GM12874 (cell line): ENCODE measurements at regions not wholly inside any gene's neighbourhood (a gene's known extent, or its start where the extent isn't known, plus 50 kb on each side); places are given as distances from the start of the nearest gene placed in this dataset.

Source experiments
- TF ChIP-seq, protein P1 (sequence below): IDR thresholded peaks from 2 replicates; pipeline ENCODE4 v1.5.1; 2011; ENCODE audit warnings: low read depth, mild to moderate bottlenecking, control low read depth, low read length, moderate library complexity; ENCODE audit not compliant: insufficient read depth

DNA sequence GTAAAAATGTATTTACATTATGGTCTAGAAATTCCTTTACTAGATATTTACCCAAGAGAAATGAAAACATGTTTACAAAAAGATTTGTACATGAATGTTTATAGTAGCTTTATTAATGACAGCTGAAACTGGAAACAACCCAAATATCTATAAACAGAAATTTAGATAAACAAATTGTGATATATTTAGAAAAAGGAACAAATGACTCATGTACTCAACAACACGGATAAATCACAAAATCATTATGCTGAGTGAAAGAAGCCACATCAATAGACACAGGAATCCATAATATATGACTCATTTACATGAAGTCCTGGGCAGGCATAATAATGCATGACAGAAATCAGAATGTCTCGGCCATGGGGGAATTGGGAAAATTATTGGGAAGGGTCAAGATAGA is 1020.2 kb downstream of the SQOR start:
- TF ChIP-seq, protein P1, sequence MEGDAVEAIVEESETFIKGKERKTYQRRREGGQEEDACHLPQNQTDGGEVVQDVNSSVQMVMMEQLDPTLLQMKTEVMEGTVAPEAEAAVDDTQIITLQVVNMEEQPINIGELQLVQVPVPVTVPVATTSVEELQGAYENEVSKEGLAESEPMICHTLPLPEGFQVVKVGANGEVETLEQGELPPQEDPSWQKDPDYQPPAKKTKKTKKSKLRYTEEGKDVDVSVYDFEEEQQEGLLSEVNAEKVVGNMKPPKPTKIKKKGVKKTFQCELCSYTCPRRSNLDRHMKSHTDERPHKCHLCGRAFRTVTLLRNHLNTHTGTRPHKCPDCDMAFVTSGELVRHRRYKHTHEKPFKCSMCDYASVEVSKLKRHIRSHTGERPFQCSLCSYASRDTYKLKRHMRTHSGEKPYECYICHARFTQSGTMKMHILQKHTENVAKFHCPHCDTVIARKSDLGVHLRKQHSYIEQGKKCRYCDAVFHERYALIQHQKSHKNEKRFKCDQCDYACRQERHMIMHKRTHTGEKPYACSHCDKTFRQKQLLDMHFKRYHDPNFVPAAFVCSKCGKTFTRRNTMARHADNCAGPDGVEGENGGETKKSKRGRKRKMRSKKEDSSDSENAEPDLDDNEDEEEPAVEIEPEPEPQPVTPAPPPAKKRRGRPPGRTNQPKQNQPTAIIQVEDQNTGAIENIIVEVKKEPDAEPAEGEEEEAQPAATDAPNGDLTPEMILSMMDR = no peak

DNA sequence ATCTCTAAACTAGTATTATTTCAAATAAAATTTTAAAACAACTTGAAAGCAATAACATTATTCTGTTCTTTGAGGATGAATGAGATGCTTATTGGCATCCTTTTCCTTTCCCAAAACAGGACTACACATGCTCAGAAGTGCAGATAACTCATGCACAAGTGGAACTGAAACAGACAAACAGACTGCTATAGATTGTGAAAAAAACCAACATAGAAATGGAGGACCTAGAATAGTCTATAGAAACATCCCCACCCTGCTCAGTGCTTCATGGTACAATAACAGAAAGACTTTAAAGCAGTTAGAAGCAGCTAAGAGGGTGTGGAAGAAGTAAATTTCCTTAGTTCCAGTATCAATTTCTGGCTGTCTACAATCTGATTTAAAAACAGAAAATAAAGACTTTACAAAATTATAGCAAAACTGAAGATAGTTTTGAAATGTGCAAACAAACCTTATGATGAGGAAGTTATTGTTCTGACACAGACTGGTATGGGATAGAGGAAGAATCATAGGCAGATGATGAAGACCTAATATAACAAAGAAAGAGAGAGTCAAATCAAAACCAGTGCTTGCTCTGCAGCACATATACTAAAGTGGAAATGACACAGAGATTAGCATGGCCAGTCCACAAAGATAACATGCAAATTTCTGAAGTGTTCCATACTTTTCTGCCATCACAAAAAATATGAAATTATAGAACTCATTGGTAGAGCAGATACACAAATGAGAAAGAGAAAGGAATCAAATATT is 1025.4 kb downstream of the SQOR start:
- TF ChIP-seq, protein P1 = no peak

DNA sequence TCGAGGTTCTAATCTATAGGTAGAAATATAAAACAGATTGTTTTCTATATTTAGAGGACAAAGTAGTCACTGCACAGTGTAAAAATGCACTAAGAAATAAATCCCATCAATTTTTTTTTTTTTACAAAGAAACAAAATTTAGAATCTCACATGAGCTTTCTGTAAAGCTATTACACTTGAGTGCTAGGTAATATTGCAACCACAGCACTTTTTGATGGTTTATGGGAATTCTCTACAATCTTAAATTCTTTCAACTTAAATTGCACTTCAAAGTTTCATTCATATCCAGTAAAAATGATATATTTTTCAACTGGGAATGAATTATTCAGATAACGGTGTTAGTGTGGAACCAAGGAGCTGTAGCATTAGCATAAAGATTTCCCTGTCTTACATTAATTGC is 1035.4 kb downstream of the SQOR start:
- TF ChIP-seq, protein P1 = no peak

DNA sequence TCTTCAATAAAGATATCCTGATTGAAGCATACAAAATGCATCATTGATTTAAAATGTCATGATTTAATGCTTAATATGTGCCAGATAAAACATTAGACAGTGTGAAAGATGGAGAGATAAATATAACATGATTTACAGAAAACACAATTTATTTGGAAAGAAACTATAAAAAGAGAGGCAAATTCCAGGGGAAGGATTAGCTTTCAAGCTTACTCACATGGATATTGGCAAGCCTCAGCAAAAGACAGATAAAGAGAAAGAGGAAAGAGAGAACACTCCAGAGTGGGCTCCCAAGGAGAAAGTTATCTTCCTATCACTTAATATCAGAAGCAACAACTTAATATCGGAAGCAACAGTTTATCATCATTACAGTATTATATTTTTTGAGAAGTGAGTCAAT is 1036.5 kb downstream of the SQOR start:
- TF ChIP-seq, protein P1 = no peak

DNA sequence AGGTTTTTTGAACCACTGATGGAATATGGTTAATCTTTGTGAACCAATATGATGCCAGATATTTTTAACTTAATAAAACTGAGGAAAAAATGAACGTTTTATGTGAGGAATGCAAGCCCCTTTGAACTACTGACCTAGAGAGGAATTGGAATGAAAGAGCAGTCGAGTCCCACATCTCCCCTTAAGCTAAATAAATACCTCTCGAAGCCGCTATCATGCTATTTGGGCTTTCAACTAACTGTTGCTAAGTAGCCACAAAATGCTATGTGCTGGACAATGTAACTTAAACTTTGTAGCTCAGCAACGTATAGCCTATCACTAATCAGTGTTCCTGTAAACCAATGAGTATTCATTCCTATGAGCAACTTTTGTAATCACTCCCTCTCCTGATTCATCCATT is 1037.2 kb downstream of the SQOR start:
- TF ChIP-seq, protein P1 = no peak

DNA sequence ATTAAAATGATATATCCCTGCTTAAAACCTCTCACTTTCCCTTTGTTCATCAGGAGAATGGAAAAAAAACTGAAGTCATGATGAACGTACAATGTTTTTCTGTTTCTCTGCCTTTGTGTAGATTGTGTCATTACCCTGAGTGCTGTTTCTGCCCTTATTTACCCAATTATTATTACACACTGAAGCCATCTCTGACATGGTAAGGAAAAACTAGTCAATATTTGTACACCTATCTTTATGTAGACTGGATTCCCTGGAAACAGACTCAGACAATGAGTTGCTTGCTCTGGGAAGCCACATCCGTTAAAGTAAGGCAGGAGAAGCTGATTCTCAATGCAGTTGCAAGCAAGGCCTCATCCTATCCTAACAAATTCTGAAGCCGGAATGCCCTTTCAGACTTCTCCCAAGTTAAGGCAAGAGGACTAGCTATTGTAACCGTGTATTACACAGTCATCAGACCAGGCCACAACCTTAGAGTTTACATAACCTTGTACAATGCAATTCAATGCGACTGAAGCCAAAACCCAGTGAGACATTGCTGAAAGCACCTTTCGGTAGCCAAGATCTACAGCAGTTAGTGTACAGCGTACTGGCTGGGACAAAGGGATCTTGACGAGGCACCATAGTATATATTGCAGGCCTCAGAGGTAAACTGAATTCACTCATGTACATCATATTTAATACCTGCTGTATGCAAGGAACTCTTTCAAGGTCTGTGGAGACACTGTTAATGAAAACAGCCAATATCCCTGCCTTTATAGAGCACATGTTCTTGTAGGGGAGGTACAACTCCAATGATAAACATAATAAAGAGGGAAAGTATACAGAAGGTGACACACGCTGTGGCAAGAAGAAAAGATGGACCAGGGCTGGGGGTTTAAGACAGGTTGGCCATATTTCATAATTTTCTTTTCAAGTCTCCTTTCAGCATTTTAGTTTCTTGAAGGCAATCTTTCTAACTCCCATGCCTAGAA is 1040.8 kb upstream of the SEMA6D start:
- TF ChIP-seq, protein P1 = no peak

DNA sequence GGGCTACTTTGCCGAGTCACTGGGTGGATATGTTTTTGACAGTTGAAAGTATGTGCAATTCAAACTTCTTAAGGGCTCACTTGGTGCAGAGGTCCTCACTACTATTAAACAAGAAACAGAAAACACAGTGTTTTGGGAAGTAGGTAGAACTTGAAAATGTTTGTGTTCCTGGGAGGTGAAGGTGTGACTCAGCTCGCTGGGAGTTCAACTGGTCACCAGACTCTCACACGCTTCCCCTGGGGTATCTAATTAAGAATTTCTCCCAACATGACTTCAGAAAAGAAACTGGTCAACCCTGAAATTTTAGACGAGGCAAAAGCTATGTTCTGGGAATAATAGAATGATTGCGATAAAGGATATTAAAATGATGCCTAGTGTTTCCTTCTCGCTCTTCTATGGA is 1039.8 kb upstream of the SEMA6D start:
- TF ChIP-seq, protein P1 = no peak
